CD4-positive, alpha-beta T cell treated with Interleukin-10 for 1 hour (primary cell): ENCODE measurements at regions not wholly inside any gene's neighbourhood (a gene's known extent, or its start where the extent isn't known, plus 50 kb on each side); places are given as distances from the start of the nearest gene placed in this dataset.

ENCODE experiments used
- DNase-seq: peaks from one replicate; pipeline ENCODE4 v3.0.0-alpha.2; 2020

DNA sequence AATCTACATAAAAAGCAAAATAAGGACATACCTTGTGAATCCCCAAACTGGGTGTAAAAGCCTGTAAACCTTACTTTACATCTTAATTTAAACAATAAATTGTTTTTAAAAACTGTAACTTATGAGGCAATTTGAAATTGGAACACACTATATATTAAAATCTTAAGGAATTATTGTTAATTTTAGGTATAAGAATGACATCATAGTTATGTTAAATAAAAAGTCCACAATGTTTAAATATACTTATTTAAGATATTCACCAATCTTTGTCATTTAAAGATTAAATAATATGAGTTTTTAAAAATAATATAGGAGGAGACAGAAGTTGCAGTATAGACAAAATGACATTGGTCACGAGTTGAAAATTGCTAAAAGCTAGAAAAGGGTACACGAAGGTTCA lies 621.9 kb upstream of the POU3F2 start:
- DNase-seq = no peak

DNA sequence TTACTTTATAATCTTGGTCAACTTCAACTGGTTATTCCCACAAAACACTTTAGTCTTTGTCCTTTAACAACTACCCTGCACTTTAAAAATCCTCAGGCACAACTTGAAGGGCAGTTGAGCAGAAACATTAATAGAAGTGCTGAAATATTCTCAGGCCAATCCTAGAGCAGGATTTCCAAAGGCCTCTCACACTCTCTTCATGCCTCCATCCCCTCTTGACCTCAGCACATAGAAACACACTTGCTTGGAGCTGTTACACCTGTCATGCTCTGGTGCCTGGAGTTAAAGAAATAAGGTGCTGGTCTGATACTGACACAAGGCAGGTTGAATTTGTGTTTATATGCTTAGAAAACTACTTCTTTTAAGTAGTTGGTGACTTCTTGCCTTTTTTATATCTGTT lies 618.8 kb upstream of the POU3F2 start:
- no peak for DNase-seq

DNA sequence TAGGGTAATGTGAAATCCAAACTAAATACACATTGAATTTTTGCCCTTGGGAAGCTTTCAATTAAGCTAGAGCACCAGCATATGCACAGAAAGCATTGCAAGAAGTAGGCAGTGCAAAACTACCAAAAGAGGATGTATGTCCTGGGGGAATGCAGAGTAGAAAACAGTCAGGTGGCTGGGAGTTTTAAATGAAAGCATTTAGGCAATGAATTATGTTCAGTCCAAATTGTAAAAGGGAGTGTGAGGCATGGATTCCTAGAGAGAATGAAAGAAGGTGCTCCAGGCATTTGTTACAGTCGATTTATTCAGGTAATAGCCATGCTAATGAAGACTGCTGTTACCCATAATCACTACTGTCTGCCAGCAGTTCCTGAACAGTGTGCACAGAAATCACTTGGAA lies 604.1 kb upstream of the POU3F2 start:
- DNase-seq = no peak

DNA sequence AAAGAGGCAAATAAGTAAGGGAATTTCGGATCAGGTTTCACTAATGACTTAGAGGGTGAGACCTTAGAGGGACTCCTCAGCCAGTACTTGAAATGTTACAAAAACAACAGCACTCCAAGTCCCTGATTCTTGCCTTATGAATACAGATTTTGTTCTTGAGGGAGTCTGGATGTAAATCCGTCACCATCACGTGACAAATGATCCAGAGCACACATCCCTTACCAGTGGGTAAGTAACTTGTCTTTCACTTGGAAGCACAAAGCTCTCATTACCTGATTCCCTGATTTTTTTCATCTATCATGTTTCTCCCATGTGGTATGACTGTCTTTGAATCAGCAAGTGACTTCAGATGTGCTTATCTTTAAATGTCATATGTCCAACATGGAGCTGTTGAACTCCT lies 595.3 kb upstream of the POU3F2 start:
- no peak for DNase-seq

DNA sequence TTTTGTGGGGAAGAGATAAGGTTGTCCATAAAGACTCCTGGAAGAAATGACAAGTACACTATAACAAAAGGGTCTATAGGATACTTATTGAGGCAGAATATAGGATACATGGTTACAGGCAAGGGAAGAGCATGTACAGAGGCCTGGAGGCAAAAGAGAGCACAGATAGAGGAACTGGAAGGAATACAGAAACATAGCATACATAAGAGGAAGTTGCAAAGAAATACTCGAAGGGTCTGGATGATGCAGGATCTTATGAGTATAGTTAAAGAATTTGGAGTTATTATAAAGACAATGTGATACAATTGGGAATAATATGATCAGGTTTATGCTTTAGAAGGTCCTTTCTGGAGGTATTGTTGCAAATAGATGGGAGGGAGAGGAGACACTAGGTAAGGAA lies 592.7 kb upstream of the POU3F2 start:
- DNase-seq = no peak

DNA sequence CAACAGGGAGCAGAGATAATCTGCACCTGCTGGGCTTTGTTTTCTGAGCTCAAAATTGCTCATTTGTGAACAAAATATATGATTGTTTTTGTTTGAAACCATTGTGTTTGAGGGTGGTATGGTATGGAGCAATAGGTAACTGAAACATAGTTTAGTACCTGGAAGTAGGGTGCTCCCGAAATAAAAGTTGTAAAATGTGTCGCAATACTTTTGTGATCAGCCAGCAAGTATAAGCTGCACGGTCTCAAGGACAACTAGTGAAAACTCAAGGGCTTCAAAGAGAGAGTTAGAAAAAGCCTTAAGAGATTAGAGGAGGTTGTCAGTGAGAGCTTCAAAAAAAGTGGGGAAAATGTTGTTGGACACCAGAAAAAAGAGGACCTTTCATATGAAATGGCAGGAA lies 579.8 kb upstream of the POU3F2 start:
- DNase-seq = no peak

DNA sequence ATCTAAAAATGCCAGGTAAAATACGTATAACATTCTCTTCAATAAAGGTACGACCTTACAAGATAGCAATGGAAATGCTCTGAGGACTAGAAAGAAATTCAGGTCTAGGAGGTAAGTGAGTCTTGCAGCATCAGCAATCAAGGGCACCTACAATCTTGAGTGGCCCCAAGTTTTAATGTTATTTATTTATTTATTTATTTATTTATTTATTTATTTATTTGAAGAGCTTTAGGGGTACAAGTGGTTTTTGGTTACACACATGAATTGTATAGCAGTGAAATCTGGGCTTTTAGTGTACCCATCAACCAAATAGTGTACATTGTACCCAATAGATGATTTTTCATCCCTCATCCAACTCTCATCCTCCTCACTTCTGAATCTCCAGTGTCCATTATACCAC lies 574.0 kb upstream of the POU3F2 start:
- no peak for DNase-seq

DNA sequence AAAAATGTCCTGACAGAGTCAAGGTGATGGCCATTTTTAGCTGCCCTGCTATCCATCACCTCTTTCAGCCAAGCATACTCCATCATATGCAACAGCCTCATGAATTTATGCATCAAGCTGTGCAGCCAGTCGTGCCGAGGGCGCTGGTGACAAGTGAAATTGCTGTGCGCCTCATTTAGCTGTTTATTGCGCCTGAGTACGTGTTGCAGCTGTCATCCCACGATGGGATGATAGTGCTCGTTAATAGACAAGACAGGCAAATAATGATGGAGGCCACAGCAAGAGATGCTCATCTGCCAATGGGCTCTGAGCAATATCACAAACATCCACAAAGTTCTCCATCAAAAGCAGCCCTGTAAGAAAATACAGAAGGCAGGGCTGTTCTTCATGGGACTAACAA lies 562.3 kb upstream of the POU3F2 start:
- no peak for DNase-seq

DNA sequence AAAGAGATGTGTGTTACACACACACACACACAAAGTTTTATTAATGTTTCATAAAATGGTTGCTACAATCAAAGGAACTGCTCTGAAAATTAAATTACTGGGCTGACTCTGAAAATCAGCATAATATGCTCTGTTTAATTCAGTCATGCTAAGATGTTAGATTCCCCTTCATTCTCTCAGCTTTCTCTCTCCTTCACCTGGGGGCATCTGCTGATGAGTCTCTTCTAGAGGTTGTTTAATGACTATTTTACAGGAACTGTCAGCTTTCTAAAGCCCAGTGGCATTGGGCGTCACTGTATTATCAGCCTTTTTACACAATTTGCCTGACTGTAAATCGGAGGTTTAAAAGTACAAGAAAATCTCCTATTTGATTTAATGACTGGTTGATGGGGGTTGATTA lies 559.7 kb upstream of the POU3F2 start:
- DNase-seq = no peak

DNA sequence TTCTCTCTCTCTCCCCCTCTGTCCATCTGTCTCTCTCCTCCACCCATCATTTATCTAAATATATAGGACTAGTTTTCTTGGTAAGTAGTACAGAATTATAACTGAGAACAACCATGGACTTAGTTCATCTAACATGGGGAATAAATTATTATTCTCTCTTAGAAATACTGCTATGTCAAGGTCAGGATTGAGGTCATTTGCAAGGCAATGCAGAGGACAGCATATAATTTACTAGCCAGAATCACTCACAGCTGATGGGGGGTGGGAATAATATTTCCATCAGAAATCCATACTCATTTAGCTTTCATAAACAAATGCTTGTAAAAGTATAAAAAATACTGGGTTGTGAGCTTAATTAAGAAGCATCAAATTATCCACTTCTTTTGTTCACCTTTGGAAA lies 553.9 kb upstream of the POU3F2 start:
- no peak for DNase-seq

DNA sequence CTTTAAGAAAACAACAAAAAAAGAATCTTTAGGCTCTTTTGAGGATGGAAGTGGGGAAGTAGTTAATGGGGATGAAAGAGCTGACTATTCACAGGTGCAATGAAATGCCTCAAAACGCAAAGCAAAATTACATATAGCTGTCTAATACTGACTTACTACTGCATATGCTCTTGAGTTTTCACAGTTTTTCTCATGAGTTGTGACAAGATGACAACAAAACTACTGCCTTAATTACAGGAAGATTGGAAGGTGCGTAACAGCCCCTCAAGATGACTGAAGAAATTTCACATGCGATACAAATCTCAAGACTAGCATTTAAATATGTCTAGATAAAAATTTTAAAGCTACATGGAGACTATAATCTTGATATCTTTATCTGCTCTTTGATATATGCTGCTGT lies 547.8 kb upstream of the POU3F2 start:
- no peak for DNase-seq

DNA sequence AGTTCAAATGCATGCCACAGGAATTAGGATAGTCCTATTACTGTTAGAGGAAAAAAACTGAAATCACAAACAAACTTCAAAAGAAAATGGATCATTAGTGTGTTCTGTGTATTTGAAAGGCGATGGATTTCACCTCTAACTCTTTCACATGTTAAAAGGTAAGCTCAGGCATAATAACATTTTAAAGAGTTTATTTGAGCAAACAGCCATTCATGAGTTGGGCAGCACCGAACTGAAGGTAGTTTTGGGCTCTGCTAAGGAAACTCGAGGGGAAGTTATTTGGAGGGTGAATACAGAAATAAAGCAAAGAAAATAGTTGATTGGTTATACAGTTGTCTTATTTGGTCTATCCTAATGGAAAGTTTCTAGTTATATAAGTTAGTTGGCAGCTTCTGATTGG lies 546.5 kb upstream of the POU3F2 start:
- DNase-seq = no peak

DNA sequence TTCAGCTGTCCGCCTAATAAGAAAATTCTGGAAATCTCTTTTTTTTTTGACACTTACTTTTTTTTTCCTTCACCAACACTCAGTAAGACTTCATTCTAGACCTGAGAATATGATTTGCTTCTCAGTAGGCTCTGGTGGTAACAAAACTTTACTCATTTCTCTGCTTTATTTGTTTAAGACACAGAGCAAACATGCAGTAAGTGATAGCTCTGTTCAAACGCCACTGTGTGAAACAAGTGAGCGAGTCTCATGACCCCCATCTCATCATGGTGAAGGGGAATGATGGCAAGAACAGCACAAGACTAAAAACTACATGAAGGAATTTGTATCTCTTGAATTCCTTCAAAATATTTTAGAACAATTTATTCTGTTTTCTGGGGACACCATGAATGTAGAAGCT lies 541.6 kb upstream of the POU3F2 start:
- no peak for DNase-seq

DNA sequence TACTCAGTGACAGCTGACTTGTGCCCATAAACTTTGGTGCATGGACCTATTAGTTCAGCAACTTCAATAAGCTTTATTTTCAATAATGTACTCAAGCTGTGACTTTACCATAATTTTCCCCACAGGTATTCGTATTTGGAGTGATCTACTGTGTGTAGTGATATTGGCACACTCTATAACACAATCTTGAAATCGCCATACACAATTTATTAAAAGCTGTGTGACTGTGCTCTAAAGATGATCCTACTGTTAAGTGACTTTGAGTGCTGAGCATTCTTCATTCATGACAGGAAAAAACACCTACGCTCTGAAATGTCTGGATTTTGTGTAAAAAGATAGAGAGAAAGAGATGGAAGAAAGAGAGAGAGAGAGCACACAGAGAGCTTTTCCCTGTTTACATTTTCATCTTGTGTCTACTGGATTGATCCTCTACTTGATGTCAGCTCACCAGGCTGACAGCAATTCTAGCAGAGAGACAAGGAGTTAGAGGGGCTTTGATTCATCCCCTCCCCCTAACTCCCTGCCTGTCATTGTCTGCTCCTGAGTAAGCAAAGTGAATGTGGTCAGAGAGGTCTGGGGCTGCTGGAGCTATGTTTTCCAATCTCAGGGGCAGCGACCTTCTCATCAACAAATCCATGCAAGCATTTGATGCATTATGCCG lies 538.7 kb upstream of the POU3F2 start:
- no peak for DNase-seq

DNA sequence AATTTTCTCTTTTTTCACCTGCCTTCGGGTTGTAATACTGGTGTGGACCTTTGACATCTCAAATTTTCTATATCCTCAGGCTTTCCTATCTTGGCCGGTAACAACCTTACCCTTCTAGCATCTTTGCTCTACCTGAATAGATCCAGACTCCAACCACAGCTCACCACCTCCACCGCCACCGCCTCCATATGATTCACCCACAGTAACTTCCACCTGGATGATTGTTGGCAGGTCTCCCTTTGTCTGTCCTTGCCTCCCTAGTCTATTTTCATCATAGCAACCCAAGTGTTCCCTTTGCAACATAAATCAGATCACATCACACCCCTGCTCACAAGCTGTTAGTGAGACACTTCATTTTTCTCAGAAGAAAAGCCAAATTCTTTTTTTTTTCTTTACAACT lies 525.8 kb upstream of the POU3F2 start:
- DNase-seq = no peak

DNA sequence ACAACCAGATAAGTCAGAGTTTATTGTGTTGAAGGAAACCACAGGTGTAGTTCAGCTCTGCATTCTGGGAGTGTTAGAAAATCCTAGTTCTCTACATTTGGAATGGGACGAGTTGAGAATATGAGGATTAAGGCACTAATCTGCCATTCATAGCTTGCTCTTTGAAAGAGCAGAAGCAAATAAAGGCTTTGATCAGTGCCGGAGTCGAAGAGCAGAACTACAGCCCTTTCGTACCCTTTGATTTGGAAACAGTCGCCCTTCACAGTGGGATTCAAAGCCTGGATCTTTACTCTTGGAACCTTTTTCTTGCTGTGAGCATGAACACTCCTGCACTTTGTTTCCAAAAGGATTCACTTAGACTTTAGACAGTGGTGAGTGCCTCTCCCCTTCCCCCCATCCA lies 523.9 kb upstream of the POU3F2 start:
- no peak for DNase-seq

DNA sequence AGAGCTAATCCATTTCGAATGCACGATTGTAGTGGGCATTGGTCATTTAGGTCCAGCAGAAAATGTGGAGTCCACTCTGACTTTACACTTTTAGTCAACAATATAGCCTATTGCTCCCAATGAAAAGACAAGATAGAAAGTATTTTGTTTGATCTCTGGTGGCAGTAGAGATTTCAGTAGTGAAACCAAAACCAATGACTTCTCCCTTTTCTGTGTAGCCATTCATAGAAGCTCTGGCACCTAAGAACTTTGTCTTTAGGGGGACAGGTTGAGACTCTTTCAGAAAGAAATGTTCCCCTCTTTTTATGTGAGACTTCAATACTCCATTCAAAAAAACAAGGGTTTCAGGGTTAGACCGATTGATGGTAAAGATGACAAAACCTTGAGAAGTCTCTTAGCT lies 510.8 kb upstream of the POU3F2 start:
- no peak for DNase-seq

DNA sequence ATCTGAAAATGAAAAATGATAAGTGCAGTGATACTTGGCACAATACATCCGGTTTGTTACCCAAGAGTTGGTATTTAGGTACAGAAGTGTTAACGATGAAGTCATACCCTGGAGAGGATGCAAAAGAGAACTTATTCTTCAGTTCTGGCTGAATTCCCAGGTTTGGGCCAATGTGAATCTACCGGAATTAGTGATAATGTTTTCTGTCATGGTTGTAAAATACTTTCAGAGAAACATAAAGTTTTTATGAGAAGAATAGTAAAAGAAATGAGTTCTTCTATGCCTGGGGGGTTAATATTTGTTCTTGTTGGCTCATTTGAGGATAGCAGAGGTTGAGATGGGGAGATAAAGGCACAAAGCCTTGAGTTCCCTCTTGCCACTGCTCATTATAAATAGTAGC lies 509.9 kb upstream of the POU3F2 start:
- DNase-seq = no peak

DNA sequence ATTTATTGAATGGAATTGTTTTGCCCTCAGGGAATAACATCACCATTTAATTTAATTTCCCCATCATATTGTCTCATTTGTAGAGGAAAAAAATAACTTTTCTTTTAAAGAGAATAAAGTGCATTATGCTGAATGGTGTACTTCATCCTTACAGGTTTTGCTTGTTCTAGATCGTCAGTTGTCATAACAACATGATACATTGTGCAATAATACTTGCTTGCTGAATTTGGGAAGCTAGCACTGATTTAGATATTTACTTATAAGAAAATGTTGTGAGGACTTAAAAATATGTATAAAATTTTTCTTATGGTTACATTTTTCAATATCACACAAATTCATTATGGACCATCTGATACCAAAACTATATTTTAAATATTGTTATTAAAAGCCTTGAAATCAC lies 509.0 kb upstream of the POU3F2 start:
- no peak for DNase-seq

DNA sequence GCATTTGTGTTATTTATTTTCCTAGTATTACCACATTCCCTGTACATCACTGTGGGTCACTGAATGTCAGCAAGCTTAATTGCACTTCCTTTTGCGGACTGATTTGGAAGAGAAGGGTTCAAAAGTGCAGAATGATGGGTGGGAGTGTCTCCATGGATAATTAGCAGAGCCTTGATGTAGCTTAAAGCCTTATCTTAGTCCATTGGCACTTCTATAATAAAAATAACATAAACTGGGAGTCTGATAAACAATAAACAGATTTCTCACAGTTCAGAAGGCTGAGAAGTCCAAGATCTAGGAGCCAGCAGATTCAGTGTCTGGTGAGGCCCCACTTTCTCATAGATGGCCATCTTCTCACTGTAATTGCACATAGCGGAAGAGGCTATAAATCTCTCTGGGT lies 501.1 kb upstream of the POU3F2 start:
- DNase-seq = no peak

DNA sequence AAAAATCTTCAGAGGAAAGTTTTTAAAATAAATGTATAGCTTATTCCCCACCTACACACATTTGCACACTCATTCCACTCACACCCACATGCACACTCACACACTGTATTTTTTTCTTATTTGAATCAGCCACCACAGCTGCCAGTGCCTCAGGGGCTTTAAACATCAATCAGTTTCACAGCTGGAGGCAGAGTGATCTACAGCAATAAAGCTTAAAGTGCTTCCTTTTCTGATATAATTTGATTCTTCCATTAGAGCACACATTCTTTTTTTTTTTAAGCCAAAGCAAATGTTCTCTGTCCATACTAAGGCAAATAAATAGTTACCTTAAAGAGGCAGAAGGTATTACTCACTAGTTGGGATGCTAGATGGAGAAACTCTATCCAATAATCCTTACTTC lies 498.8 kb upstream of the POU3F2 start:
- no peak for DNase-seq

DNA sequence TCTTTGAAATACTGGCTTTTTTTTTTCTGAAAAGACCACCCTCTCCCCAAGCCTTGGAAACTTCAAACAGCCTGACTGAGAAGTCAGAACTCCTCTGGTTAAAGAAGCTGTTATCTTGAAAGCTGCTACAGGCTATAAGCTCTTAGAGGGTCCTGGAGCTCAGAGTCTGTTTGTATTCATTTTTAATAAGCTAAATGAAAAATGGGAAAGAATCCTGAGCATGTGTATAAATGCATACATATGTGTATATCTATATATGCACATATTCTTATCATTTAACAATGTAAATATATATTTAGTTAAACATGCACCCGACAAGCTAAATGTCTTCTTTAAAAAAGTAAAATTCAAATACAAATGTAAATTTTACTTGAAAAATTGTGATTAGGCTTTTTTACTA lies 494.9 kb upstream of the POU3F2 start:
- DNase-seq = no peak

DNA sequence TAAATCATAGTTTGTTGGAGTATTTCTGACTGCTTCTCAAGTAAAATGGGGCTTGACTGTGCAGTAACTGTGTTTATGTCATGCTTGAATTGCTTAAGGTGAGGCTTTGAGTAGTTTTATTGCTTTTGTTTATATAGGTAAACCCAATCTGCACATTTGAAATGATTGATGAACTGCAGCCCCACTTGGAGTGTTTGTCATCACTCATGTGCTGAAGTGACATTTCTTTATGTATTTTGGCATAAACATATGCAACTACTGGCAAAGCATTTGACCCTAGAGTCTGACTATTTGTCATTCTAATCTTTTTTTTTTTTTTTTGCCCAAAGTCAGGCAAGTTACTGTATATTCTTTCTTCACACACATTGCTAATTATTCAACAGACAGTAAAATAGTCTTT lies 491.4 kb upstream of the POU3F2 start:
- DNase-seq = no peak

DNA sequence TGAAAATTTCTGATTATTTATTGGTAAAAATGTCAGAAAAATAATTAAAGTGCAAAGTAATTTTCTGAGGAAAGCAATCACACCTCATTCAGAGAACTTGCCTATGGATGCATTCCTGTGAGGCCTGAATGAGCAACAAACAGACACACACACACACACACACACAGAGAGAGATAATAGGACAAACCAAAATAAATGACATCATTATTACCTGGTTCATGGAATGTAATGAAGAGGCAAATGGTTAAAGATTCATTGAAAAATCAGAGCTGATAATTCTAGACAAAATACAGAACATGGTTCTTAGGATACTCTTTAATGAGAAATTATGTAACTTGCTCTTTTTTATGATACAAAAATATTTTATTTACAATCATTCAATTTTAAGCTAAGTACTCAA lies 490.6 kb upstream of the POU3F2 start:
- no peak for DNase-seq

DNA sequence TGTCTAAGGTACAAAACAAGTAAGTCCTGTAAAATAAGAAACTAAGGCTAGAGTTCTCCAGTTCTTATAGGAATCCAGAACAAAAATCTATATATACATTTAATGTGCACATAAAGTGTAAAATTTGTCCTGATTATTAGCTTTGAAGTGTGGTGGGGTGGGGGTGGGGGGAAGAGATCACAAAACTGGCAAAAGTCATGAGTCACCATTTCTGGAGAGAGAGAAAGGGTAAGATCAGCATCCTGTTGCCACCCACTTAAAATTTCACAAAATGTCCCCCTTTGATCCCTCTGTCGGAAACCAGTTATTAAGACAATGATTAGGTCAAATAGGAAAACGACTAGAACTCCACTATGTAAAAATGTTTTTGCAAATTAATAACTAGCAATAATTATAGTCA lies 482.0 kb upstream of the POU3F2 start:
- DNase-seq = no peak

DNA sequence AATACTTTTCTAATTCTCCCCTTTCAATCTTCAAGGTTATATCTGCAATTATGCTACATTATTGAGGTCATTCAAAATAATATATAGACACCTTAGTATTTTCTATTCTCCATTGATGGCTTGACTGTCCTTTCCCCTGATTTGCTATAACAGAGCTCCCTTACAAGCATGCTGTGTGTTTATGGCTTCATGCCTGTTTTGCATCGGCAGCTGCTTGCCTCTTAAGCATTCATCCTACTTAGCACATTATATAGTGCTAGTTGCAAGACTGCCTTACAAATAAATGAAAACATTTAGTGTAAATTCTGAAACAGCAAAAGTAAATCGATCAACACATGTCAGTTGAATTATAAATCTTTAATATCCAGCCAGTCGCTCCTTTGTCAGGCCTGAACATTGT lies 476.2 kb upstream of the POU3F2 start:
- no peak for DNase-seq
